H4 (cell line): ENCODE measurements at regions not wholly inside any gene's neighbourhood (a gene's known extent, or its start where the extent isn't known, plus 50 kb on each side); places are given as distances from the start of the nearest gene placed in this dataset.
A peak's percentile ranks its signal among the peaks of the same experiment; 100 is the strongest.

Experiments used
- DNase-seq: peaks from one replicate; pipeline ENCODE4 v3.0.0-alpha.2; 2015; ENCODE audit warnings: low spot score

GRCh38 chrX:88526385-88526784 lies 220.6 kb upstream of the CPXCR1 start:
- DNase-seq = no peak

GRCh38 chrX:88558421-88558820 lies 188.6 kb upstream of the CPXCR1 start:
- DNase-seq = no peak

- no peak for DNase-seq
These were observed 186.2 kb upstream of the CPXCR1 start for GRCh38 chrX:88560673-88561330.

- no peak for DNase-seq
These were observed 162.7 kb upstream of the CPXCR1 start for GRCh38 chrX:88584283-88584682.

- no peak for DNase-seq
These were observed 160.7 kb upstream of the CPXCR1 start for GRCh38 chrX:88586317-88586716.

- no peak for DNase-seq
These were observed 143.8 kb upstream of the CPXCR1 start for GRCh38 chrX:88603237-88603636.

GRCh38 chrX:88604433-88605221 lies 142.4 kb upstream of the CPXCR1 start:
- no peak for DNase-seq

GRCh38 chrX:88605222-88605583 lies 141.8 kb upstream of the CPXCR1 start:
- DNase-seq = no peak

GRCh38 chrX:88612870-88613329 lies 134.1 kb upstream of the CPXCR1 start:
- DNase-seq = peak; percentile 2

GRCh38 chrX:88613338-88613737 lies 133.7 kb upstream of the CPXCR1 start:
- peak; percentile 14 for DNase-seq

GRCh38 chrX:88621278-88621677 lies 125.7 kb upstream of the CPXCR1 start:
- no peak for DNase-seq

GRCh38 chrX:88655460-88655859 lies 91.6 kb upstream of the CPXCR1 start:
- no peak for DNase-seq

GRCh38 chrX:88660836-88661235 lies 86.2 kb upstream of the CPXCR1 start:
- no peak for DNase-seq

- no peak for DNase-seq
These were observed 74.8 kb upstream of the CPXCR1 start for GRCh38 chrX:88672261-88672660.
